GM12892 (cell line): ENCODE measurements at regions not wholly inside any gene's neighbourhood (a gene's known extent, or its start where the extent isn't known, plus 50 kb on each side); places are given as distances from the start of the nearest gene placed in this dataset.

Experiments
- DNase-seq: peaks from one replicate; pipeline ENCODE4 v3.0.0; 2011; ENCODE audit not compliant: insufficient read length
- FAIRE-seq: peaks from 2 replicates; lab custom pipeline; 2011; peaks lifted over from hg19 to GRCh38; lab: Jason Lieb, UNC
- POLR2A ChIP-seq: IDR thresholded peaks from 2 replicates; pipeline ENCODE4 v1.6.1; 2011; ENCODE audit warnings: low read depth, low read length, control low read depth
- POLR2AphosphoS5 ChIP-seq: IDR thresholded peaks from 2 replicates; pipeline ENCODE4 v1.6.1; 2011; ENCODE audit warnings: low read depth, low read length, control low read depth
- TAF1 ChIP-seq: IDR thresholded peaks from 2 replicates; pipeline ENCODE4 v1.6.1; 2011; ENCODE audit warnings: low read depth, mild to moderate bottlenecking, control low read depth, low read length, borderline replicate concordance

DNA sequence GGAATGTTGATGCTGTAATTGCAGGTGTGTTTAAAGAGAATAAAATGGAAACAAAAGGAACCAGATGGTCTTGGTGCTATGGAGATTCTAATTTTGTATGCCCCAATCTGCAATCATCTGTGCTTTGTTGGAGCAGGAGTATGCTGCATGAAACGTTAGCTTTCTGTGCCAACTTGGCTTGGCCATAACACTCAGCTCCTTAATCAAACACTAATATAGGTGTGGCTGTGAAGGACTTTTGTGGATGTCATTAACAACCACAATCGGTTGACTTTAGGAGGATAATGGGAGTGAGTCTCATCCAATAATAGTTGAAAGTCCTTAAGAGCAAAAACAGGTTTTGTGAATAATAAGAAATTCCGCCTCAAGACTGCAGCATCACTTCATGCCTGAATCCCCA is 399.2 kb downstream of the NLGN4X start:
- FAIRE-seq (no peak), DNase-seq (no peak)
- no peak for TF ChIP-seq POLR2AphosphoS5
- TF ChIP-seq TAF1, result no peak
- no peak for TF ChIP-seq POLR2A

DNA sequence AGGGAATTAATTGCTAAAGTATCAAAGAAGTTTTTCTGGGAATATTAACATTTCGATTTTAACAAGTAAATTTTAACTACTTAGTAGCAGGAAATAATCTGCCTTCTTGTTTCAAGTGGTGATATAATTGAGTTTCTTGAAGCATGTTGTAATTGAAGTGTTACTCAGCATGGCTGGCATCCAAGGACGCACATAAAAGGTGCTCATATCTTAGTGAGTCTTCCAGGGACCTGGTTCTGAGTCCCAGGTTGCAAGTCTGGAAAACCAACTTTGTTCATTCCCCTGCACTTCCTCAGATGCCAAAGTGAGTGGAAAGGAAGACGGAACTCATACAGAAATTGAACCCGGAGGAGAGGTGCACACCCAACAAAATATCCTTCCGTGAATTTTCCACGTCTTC is 399.6 kb downstream of the NLGN4X start:
- no peak for FAIRE-seq
- TF ChIP-seq POLR2AphosphoS5 (no peak), TAF1 (no peak), POLR2A (no peak)
- no peak for DNase-seq

DNA sequence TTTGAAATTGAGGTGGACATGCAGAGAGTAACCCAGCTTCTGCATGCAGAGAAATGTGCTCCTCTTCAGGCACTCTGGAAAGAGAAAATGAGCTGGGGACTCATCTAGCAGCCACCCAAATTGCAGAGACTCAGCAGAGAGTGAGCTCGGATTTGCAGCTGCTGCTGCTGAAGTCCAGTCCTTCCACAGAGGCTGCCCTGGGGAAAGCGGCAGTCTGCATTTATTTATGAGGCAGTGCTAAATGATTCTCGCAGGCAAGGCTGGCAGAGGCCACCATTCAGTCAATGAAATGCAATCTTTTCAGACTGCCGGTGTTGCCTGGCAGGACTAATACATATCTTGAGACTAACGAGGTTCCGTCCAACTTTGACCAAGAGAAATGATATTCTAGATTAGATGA is 404.8 kb downstream of the NLGN4X start:
- TF ChIP-seq POLR2A, result no peak
- TF ChIP-seq TAF1, result no peak
- TF ChIP-seq POLR2AphosphoS5, result no peak
- FAIRE-seq (no peak), DNase-seq (no peak)

DNA sequence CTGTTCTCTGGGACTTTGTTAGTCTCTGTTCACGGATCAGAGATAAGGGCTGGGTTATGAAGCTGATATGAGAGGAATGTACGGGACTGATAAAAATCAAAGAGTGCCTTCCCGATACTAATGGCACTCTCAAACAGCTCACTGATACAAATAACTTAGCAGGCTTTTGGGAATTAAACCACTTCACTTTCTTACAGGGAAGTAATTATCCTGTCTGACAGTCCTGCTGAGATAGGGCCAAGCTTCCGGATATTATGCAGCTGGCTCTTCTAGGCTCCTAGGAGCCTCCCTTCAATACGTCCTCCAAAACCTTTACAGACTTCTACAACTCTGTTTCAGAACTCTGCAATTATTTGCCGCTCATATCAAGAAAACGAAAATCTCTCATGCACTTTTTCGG is 418.0 kb downstream of the NLGN4X start:
- FAIRE-seq (no peak), DNase-seq (no peak)
- no peak for TF ChIP-seq POLR2A
- no peak for TF ChIP-seq TAF1
- TF ChIP-seq POLR2AphosphoS5, result no peak

DNA sequence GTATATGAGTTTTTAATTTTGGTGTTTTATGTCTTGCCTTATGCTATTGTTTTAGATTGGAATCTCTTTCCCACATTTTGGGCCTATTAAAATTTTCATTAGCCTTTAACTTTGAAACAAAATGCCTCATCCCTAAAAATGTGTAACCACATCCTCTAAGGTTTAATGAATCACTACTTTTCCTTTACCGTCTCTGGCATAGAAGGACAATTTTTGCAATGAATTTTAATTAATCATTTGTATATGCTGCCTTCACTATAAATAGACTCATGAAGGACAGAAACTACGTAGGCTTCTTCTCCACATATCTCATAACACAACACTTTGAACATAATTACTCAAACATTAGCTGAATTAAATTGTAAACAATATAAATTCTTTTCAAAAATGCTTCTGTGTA is 421.5 kb downstream of the NLGN4X start:
- TF ChIP-seq POLR2A, result no peak
- TF ChIP-seq POLR2AphosphoS5, result no peak
- TF ChIP-seq TAF1, result no peak
- DNase-seq, result no peak

GRCh38 chrX:5802391-5802790 is 426.3 kb downstream of the NLGN4X start:
- FAIRE-seq, result no peak
- TF ChIP-seq POLR2A, result no peak
- TF ChIP-seq POLR2AphosphoS5, result no peak
- TF ChIP-seq TAF1, result no peak
- no peak for DNase-seq

More for the DNA sequence above, 421.5 kb downstream of the NLGN4X start:
- FAIRE-seq, result no peak

DNA sequence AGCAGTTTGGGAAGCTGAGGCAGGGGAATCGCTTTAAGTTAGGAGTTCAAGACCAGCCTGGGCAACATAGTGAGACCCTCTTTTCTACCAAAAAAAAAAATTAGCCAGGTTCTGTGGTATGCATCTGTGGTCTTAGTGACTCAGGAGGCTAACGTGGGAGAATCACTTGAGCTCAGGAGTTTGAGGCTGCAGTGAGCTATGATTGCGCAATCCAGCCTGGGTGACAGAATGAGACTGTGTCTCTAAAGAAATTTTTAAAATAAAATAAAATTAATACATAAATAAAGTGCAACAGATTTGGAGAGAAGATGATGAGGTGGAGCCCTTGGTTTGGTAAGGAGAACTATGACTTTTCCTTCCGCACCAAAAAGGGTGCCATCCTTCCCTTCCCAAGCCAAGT is 436.9 kb downstream of the NLGN4X start:
- DNase-seq, result no peak
- FAIRE-seq, result no peak
- TF ChIP-seq POLR2A, result no peak

- FAIRE-seq, result no peak
- TF ChIP-seq POLR2AphosphoS5 (no peak), TAF1 (no peak), POLR2A (no peak)
Observed at GRCh38 chrX:5788910-5789309, 439.8 kb downstream of the NLGN4X start.

GRCh38 chrX:5780821-5781220 is 447.8 kb downstream of the NLGN4X start:
- FAIRE-seq, result no peak
- no peak for DNase-seq
- TF ChIP-seq POLR2AphosphoS5 (no peak), POLR2A (no peak), TAF1 (no peak)

More at GRCh38 chrX:5788910-5789309, 439.8 kb downstream of the NLGN4X start:
- no peak for DNase-seq

DNA sequence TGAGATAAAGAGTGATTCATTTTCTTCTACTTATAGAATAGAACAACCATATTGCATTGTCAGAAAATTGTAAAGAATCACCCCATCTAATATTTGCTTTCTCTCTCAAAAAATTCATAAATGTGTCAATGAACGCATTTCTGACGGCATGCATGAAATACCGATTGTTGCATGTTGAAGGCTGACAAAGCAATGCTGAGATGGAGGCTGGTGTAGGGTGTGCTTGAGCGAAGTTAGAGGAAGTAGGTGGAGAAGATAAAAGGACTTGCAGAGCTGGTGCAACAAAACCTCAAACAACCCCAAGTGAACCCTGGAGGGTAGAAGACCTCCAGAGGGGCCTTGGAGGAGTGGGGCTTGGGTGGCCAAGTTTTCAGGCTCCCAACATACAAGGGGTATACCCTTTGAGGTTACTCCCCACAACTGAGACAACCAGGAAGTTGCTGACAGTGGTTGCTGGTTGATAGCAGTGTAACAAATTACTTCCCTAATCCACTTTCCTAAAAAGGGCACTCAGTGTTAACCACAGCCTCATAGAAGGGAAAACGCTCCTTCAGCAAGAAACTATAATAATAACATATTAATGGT is 452.7 kb downstream of the NLGN4X start:
- TF ChIP-seq TAF1, result no peak
- no peak for TF ChIP-seq POLR2A
- TF ChIP-seq POLR2AphosphoS5, result no peak
- DNase-seq, result no peak
- FAIRE-seq, result no peak

GRCh38 chrX:5774446-5774845 is 454.2 kb downstream of the NLGN4X start:
- FAIRE-seq, result no peak
- TF ChIP-seq TAF1, result no peak
- TF ChIP-seq POLR2A, result no peak
- TF ChIP-seq POLR2AphosphoS5, result no peak
- DNase-seq, result no peak

DNA sequence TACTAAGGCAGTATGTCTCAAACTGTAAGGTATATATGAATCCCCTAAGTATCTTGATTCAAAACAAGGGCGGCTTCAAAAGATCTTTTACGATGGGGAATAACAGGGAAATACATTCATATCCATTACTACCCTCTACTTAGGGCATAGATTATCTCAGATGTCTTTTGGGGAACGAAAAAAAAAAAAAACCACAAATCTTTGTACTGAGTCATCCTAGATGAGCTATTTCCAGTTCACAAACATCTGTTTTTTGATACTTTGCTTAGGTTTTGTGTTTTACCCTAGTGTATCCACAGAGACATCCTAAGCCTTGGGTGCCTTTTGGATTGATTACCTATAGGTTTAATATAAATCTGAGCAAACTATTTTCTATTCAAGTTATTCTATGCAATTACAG is 457.2 kb downstream of the NLGN4X start:
- no peak for FAIRE-seq

DNA sequence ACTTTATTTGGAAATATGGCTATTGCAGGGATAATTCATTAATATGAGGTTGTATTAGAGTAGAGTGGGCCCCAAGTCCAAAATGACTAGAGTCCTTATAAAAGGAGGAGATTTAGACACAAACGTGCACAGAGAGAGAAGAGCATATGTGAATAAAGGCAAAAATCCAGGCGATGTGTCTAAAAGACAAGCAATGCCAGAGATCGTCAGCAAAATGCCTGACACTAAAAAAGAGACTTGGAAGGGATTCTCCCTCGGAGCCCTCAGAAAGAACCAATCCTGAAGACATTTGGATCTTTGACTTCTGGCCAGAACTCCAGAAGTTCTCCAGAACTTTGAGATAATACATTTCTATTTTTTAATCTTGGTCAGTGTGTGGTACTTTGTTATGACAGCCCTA is 472.1 kb downstream of the NLGN4X start:
- FAIRE-seq (no peak), DNase-seq (no peak)
- TF ChIP-seq TAF1 (no peak), POLR2A (no peak), POLR2AphosphoS5 (no peak)

More for the DNA sequence above, 457.2 kb downstream of the NLGN4X start:
- TF ChIP-seq TAF1 (no peak), POLR2A (no peak), POLR2AphosphoS5 (no peak)
- no peak for DNase-seq
